ENCODE measurements at regions not wholly inside any gene's neighbourhood (a gene's known extent, or its start where the extent isn't known, plus 50 kb on each side); places are given as distances from the start of the nearest gene placed in this dataset.

DNA sequence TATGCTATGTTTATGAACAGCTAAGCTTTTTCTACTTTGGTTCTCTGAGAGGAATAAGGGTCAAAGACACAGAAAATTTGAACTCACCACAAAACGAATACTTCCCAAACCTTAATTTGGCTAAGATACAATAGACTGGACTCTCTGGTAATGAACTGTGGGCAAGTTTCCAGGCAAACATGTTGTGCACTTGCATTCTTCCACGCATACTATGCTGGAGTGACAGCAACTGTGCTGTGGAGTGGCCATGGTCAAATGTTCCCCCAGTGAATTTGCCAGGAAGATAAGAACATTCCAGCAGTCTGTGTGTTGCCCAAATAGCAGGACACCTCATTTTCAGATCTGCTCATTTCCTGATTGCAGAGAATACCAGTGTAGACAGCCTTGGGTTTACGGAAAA, 275.3 kb upstream of the IL12B start:
- no peak for TF ChIP-seq POLR2A (IDR thresholded peaks at IDR 0.05)
- TF ChIP-seq, protein P1, sequence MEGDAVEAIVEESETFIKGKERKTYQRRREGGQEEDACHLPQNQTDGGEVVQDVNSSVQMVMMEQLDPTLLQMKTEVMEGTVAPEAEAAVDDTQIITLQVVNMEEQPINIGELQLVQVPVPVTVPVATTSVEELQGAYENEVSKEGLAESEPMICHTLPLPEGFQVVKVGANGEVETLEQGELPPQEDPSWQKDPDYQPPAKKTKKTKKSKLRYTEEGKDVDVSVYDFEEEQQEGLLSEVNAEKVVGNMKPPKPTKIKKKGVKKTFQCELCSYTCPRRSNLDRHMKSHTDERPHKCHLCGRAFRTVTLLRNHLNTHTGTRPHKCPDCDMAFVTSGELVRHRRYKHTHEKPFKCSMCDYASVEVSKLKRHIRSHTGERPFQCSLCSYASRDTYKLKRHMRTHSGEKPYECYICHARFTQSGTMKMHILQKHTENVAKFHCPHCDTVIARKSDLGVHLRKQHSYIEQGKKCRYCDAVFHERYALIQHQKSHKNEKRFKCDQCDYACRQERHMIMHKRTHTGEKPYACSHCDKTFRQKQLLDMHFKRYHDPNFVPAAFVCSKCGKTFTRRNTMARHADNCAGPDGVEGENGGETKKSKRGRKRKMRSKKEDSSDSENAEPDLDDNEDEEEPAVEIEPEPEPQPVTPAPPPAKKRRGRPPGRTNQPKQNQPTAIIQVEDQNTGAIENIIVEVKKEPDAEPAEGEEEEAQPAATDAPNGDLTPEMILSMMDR (IDR thresholded peaks at IDR 0.05) = no peak
